CD4-positive, alpha-beta T cell (primary cell): ENCODE measurements at regions not wholly inside any gene's neighbourhood (a gene's known extent, or its start where the extent isn't known, plus 50 kb on each side); places are given as distances from the start of the nearest gene placed in this dataset.

ENCODE experiments used
- ATAC-seq: fragments of 200-7000 bp; cut with Tn5 transposase; one replicate; pipeline ENCODE4 v1.10.0; 2022; ENCODE audit warnings: mild to moderate bottlenecking; ENCODE audit not compliant: poor library complexity
- CTCF ChIA-PET: fragments of 350-600 bp; sonication (Branson Sonifier 250); formaldehyde crosslinking; loops from one replicate; lab custom pipeline; 2021; ENCODE audit warnings: antibody characterized with exemption, inconsistent platforms; lab: Charles Lee
- POLR2A ChIA-PET: fragments of 350-600 bp; sonication (Branson Sonifier 250); formaldehyde crosslinking; loops from one replicate; lab custom pipeline; 2021; ENCODE audit warnings: antibody characterized with exemption, inconsistent platforms; lab: Charles Lee
- DNase-seq, 14 experiments: peaks; one replicate each; pipeline ENCODE4 v3.0.0-alpha.2; 2013 to 2020; ENCODE audit warnings: mixed read lengths in 2 of 14
- H3K27ac ChIP-seq, 2 donors: one replicate each; pipeline versions ENCODE4 v1.5.1 to v1.7.0; 2013; ENCODE audit warnings: low read length in 2 of 2, low read depth in 1 of 2, mild to moderate bottlenecking in 1 of 2
- H3K27me3 ChIP-seq, 2 experiments: 1 replicate in 1 of 2; 2 replicates in 1 of 2; pipeline versions ENCODE4 v1.6.1 to v1.7.0; 2013; ENCODE audit warnings: low read length in 2 of 2, control low read depth in 1 of 2, mild to moderate bottlenecking in 1 of 2, moderate library complexity in 1 of 2; ENCODE audit not compliant: insufficient read depth in 2 of 2, control insufficient read depth in 1 of 2
- H3K36me3 ChIP-seq: one replicate; pipeline ENCODE4 v1.6.1; 2013; ENCODE audit warnings: low read length, control low read depth; ENCODE audit not compliant: insufficient read depth
- H3K4me1 ChIP-seq: one replicate; pipeline ENCODE4 v1.6.1; 2013; ENCODE audit warnings: low read length, control low read depth; ENCODE audit not compliant: insufficient read depth
- H3K4me3 ChIP-seq: one replicate; pipeline ENCODE4 v1.5.1; 2013; ENCODE audit warnings: mild to moderate bottlenecking, low read length, moderate library complexity
- H3K9me3 ChIP-seq, 2 experiments: 1 replicate in 1 of 2; 2 replicates in 1 of 2; pipeline versions ENCODE4 v1.6.1 to v1.7.0; 2013; ENCODE audit warnings: low read length in 2 of 2, mild to moderate bottlenecking in 2 of 2, control low read depth in 1 of 2, moderate library complexity in 1 of 2; ENCODE audit not compliant: control insufficient read depth in 1 of 2, insufficient read depth in 1 of 2
- H3K27ac Mint-ChIP-seq: one replicate; pipeline ENCODE4 v1.8.0; 2020; ENCODE audit warnings: mixed read lengths
- H3K27me3 Mint-ChIP-seq: one replicate; pipeline ENCODE4 v1.8.0; 2021; ENCODE audit warnings: mixed read lengths
- H3K36me3 Mint-ChIP-seq: one replicate; pipeline ENCODE4 v1.8.0; 2021; ENCODE audit warnings: low read depth, mixed read lengths
- H3K4me1 Mint-ChIP-seq: one replicate; pipeline ENCODE4 v1.8.0; 2021; ENCODE audit warnings: low read depth, mixed read lengths
- H3K4me3 Mint-ChIP-seq: one replicate; pipeline ENCODE4 v1.8.0; 2020; ENCODE audit warnings: mild to moderate bottlenecking, mixed read lengths
- H3K9me3 Mint-ChIP-seq: one replicate; pipeline ENCODE4 v1.8.0; 2020; ENCODE audit warnings: mixed read lengths
- CTCF ChIP-seq: fragments of 200-600 bp; IDR thresholded peaks from one replicate; pipeline ENCODE4 v1.8.0; 2022; ENCODE audit warnings: antibody characterized with exemption, mild to moderate bottlenecking
- intact Hi-C, 2 experiments: fragments of 100-400 bp; cut with DNase I in 1 of 2; cut with micrococcal nuclease in 1 of 2; formaldehyde crosslinking; loops; one replicate each; pipeline versions ENCODE4 v1.15.1 to v1.9.0; 2023 to 2025; cut with DNase I, micrococcal nuclease

- Histone ChIP-seq H3K4me1 (no peaks in the 10 kb centered on the region), H3K9me3 (no peaks in the 10 kb centered on the region), H3K27ac (no peak overlapping the region), H3K36me3 (no peaks in the 10 kb centered on the region), H3K27me3 (no peaks in the 10 kb centered on the region), H3K4me3 (no peak overlapping the region)
- ChIA-PET POLR2A (no interaction called here), CTCF (no interaction called here)
- TF ChIP-seq CTCF: no peak
- H3K9me3 Mint-ChIP-seq: no peaks in the 10 kb centered on the region
- no peak overlapping the region for H3K4me3 Mint-ChIP-seq
- peaks cover 14% of the 10 kb centered on the region for H3K27me3 Mint-ChIP-seq
- no peaks in the 10 kb centered on the region for H3K4me1 Mint-ChIP-seq
- H3K36me3 Mint-ChIP-seq: no peaks in the 10 kb centered on the region
- H3K27ac Mint-ChIP-seq: no peak overlapping the region
- DNase-seq (no peak), ATAC-seq (no peak)
- intact Hi-C loops: no loop called here
Measured at GRCh38 chr5:74255692-74256392, 384.7 kb downstream of the ENC1 start.

GRCh38 chr5:74254257-74254656 lies 386.3 kb downstream of the ENC1 start:
- Histone ChIP-seq H3K36me3 (no peaks in the 10 kb centered on the region), H3K27ac (no peak overlapping the region), H3K4me3 (no peak overlapping the region), H3K4me1 (no peaks in the 10 kb centered on the region), H3K27me3 (no peaks in the 10 kb centered on the region), H3K9me3 (no peaks in the 10 kb centered on the region)
- no peak overlapping the region for H3K4me3 Mint-ChIP-seq
- no peaks in the 10 kb centered on the region for H3K36me3 Mint-ChIP-seq
- TF ChIP-seq CTCF: no peak
- ChIA-PET POLR2A (no interaction called here), CTCF (no interaction called here)
- DNase-seq (no peak), ATAC-seq (no peak)
- H3K27me3 Mint-ChIP-seq: peaks cover 14% of the 10 kb centered on the region
- intact Hi-C loops: no loop called here
- H3K27ac Mint-ChIP-seq: no peak overlapping the region
- H3K9me3 Mint-ChIP-seq: no peaks in the 10 kb centered on the region
- H3K4me1 Mint-ChIP-seq: no peaks in the 10 kb centered on the region

GRCh38 chr5:74252044-74252443 lies 388.5 kb downstream of the ENC1 start:
- ATAC-seq: no peak
- peaks cover 24% of the 10 kb centered on the region for H3K27me3 Mint-ChIP-seq
- no peak overlapping the region for H3K27ac Mint-ChIP-seq
- POLR2A ChIA-PET: no interaction called here
- H3K4me3 Mint-ChIP-seq: no peak overlapping the region
- TF ChIP-seq CTCF: no peak
- Histone ChIP-seq H3K4me3 (no peak overlapping the region), H3K36me3 (no peaks in the 10 kb centered on the region), H3K27me3 (no peaks in the 10 kb centered on the region), H3K9me3 (no peaks in the 10 kb centered on the region), H3K4me1 (no peaks in the 10 kb centered on the region), H3K27ac (no peak overlapping the region)
- H3K4me1 Mint-ChIP-seq: no peaks in the 10 kb centered on the region
- intact Hi-C loops: no loop called here
- CTCF ChIA-PET: no interaction called here
- H3K9me3 Mint-ChIP-seq: no peaks in the 10 kb centered on the region
- H3K36me3 Mint-ChIP-seq: no peaks in the 10 kb centered on the region
- no peak for DNase-seq
